Hypothalamus (tissue), 51 donors: ENCODE measurements at regions not wholly inside any gene's neighbourhood (a gene's known extent, or its start where the extent isn't known, plus 50 kb on each side); places are given as distances from the start of the nearest gene placed in this dataset.

Experiments
- DNase-seq, 51 donors: peaks; one replicate each; lab custom pipeline; 2025; lab: John Stamatoyannopoulos, UW

GRCh38 chr4:100286636-100287035 is 96.4 kb upstream of the DDIT4L start:
- no peak for DNase-seq

DNA sequence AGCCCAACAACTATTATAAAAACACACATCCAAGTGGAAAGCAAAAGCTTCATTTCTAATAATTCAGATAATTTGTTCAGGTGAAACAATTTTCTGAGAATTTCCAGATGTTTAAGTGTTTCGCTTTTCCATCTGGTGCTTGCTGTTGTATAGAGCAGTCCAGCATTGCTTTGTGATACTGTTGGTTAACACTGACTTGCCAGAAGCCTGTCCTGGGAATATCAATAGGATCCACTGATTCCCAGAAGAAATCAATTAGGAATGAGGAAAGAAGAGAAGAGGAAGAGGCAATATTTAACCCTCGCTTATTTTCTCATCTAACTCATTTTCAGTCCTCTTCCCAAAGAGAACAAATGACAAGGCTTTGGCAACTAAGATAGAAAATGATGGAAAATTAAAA is 94.9 kb upstream of the DDIT4L start:
- DNase-seq, result no peak

- no peak for DNase-seq
These were observed 94.0 kb upstream of the DDIT4L start for GRCh38 chr4:100284129-100284880.

GRCh38 chr4:100280807-100281206 is 90.5 kb upstream of the DDIT4L start:
- no peak for DNase-seq

GRCh38 chr4:100278567-100278966 is 88.3 kb upstream of the DDIT4L start:
- DNase-seq, result no peak

- DNase-seq, result no peak
These were observed 79.2 kb upstream of the DDIT4L start for GRCh38 chr4:100269446-100269845.

- no peak for DNase-seq
These were observed 78.5 kb upstream of the DDIT4L start for GRCh38 chr4:100268789-100269188.

- DNase-seq, result no peak
These were observed 71.1 kb upstream of the DDIT4L start for GRCh38 chr4:100261346-100261745.

DNA sequence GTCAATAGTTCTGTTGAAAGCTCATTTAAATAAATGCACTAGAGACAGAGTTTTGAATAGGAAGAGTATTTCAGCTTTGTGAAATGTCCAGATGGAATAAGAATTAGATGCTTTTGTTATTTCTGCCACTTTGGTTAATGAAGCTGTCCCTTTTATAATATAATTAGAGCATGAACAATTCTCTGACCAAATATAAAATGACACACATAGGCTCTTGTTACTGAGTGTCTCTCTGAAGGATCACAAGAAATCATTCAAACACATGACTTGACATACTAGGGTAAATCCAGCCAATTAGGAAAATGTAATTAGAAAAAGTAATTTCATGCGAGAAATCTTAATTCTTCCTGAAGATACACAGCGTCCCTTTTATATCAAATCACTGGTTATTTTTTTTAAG is 68.4 kb upstream of the DDIT4L start:
- no peak for DNase-seq

DNA sequence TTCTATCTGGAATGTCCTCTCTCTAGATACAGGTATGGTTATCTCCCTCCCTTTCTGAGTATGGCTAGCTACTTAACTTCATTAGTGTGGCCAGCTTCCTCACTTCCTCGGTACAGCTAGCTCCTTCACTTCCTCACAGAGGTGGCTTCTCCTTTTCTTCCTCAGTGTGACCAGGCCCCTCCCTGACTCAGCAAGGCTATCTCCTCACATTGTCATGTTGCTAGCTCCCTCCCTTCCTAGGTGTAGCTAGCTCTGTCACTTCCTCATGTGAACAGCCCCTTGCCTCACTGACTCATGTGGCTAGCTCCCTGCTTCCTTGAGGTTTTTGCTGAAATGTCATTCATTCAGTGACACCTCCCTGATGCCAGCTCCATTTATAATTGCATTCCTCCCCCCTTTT is 67.3 kb upstream of the DDIT4L start:
- no peak for DNase-seq

DNA sequence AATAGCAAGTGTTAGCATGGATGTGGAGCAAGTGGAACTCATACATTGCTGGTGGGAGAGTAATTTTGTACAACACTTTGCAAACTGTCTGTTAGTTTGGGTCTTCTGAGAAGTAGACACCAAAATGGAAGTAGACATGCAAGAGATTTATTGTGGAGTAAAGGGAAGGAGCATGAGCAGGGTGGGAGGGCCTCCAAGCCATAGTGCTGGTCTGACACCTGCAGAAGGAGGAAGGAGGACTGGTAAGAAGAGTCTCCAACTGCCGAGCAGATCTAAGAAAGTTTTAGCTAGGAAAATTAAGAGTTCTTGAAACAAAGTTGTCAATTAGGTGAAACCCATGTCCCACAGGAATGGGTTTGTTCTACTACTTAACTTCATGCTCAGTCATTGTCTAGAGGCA is 64.0 kb upstream of the DDIT4L start:
- no peak for DNase-seq

DNA sequence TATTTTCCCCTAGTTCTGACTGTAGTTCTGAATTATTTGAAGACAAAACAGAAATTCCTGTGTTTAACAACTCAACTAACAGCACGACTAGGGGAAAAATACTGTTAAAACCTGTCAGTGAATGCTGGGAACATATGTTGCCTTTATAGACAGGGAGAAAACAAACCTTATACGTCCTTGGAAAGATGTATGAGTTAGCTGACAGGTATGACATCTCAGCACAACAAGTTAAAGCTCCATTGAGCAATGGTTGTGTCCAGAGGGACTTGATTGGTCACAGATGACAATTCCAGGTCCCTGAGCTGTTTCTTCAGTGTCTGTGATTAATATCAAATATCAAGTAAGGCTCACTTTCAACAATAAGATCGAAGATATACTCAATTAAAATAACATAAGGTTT is 58.2 kb upstream of the DDIT4L start:
- no peak for DNase-seq

GRCh38 chr4:100246697-100247096 is 56.4 kb upstream of the DDIT4L start:
- no peak for DNase-seq

- no peak for DNase-seq
These were observed 54.1 kb upstream of the DDIT4L start for GRCh38 chr4:100244347-100244746.
